A172 (cell line): ENCODE measurements at regions not wholly inside any gene's neighbourhood (a gene's known extent, or its start where the extent isn't known, plus 50 kb on each side); places are given as distances from the start of the nearest gene placed in this dataset.

ENCODE experiments used
- DNase-seq: peaks from one replicate; pipeline ENCODE4 v3.0.0-alpha.2; 2015; ENCODE audit warnings: low spot score

- DNase-seq, result no peak
These were observed 481.9 kb downstream of the KDM4C start for GRCh38 chr9:7239708-7240107.

- no peak for DNase-seq
These were observed 480.5 kb downstream of the KDM4C start for GRCh38 chr9:7238247-7238637.

DNA sequence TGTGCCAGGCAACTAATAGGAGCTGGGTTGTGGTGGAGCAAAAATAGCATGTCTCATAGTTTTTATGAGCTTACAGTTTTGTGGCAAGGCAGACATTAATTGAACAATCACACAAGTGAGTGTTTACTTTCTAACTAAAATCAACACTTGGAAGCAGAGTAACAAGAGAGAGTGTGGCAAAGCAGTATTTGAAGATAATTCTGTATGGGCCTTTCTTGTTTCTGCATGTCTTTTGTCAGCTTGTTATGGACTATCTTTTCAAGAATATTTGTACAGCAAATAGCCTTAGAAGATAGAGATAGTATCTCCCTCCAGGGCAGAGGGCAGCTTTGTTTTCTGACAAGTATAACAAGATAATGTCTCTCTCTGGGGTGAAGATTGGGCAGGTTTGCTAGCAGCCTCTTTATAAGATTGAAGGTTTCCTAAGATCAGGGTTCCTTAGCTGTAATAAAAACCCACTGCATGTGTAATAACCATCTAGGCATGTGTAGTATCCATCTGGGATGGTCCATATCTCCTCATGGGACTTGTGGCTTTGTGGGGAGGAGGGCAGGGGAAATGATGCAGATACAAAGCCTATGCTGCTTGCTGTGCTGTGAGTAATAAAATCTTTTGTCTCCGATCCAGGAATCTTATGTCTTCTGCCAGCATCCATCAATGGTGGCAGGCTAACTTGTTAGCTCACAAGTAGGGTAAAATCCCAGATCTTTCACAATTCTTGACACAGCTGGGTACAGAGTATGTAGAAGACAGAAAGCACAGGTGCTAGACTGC, 479.9 kb downstream of the KDM4C start:
- DNase-seq, result no peak

- no peak for DNase-seq
These were observed 478.4 kb downstream of the KDM4C start for GRCh38 chr9:7236186-7236585.

GRCh38 chr9:7234144-7234543, 476.4 kb downstream of the KDM4C start:
- DNase-seq, result peak; percentile 9

DNA sequence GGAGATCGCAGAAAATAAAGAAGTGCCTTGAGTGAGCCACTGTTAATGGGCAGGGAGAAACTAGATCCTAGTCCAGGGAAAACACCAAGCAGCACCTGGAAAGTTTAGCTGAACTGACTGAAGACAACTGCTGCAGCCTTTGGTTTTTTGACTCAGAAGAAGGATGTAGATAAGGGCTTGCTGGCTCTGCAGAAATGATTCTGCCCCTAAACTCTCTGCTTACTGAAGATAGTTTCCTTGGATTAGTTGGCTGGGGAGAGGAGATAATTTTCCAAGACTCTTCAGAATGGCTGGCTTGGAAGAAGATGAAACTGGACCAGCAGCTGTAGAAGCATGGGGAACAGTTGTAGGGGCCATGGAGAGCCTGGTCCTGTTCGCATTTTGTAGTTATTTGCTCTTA, 471.8 kb downstream of the KDM4C start:
- no peak for DNase-seq

- no peak for DNase-seq
These were observed 471.0 kb downstream of the KDM4C start for GRCh38 chr9:7228726-7229125.

DNA sequence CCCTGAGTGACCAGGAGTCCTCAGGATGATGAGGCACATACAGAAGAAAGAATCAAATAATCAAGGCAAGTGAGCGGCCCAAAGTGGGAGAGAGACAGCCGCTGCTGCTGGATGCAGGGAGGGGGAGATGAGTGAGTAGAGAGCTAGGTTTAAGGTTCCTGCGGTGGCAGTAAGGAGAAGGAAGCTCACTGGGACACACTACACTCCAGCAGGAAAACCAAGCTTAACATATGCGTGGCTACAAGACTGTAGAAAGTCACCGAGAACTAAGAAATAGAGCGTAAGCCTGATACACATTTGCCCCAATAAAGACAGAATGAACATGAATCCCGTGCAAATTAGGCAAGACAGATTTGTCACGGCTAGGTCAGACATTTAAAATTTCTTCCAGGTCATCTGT, 470.2 kb downstream of the KDM4C start:
- DNase-seq, result no peak

- DNase-seq, result no peak
These were observed 468.4 kb downstream of the KDM4C start for GRCh38 chr9:7226007-7226640.
